ENCODE measurements at regions not wholly inside any gene's neighbourhood (a gene's known extent, or its start where the extent isn't known, plus 50 kb on each side); places are given as distances from the start of the nearest gene placed in this dataset.

GRCh38 chr15:48029642-48030041, 91.1 kb upstream of the SLC24A5 start:
- ATAC-seq, result no peak
- no peak for TF ChIP-seq CREB5 (CRISPR knock-in tag; IDR thresholded peaks at IDR 0.05; ENCODE audit: low read depth)
- no peak for TF ChIP-seq PPARA (CRISPR knock-in tag; IDR thresholded peaks at IDR 0.05; ENCODE audit: borderline replicate concordance)
- TF ChIP-seq ZFP3 (CRISPR knock-in tag; IDR thresholded peaks at IDR 0.05), result no peak
- TF ChIP-seq ARNTL (CRISPR knock-in tag; IDR thresholded peaks at IDR 0.05; ENCODE audit: borderline replicate concordance, low read depth), result no peak
- no peak for TF ChIP-seq CSRNP3 (CRISPR knock-in tag; IDR thresholded peaks at IDR 0.05)
- TF ChIP-seq ZNF565 (CRISPR knock-in tag; conservative IDR thresholded peaks at IDR 0.05; ENCODE audit: low read depth), result no peak
- TF ChIP-seq ZC3H10 (CRISPR knock-in tag; IDR thresholded peaks at IDR 0.05), result no peak
- TF ChIP-seq ZNF70 (CRISPR knock-in tag; IDR thresholded peaks at IDR 0.05), result no peak
- TF ChIP-seq ESRRG (CRISPR knock-in tag; IDR thresholded peaks at IDR 0.05), result no peak
- no peak for TF ChIP-seq GLIS3 (CRISPR knock-in tag; IDR thresholded peaks at IDR 0.05)
- no peak for TF ChIP-seq TCF4 (CRISPR knock-in tag; IDR thresholded peaks at IDR 0.05; ENCODE audit: borderline replicate concordance)

- no peak for ATAC-seq
- TF ChIP-seq ZNF70 (CRISPR knock-in tag; IDR thresholded peaks at IDR 0.05) (no peak), RARB (CRISPR knock-in tag; IDR thresholded peaks at IDR 0.05) (no peak), CSRNP3 (CRISPR knock-in tag; IDR thresholded peaks at IDR 0.05) (no peak), CREB5 (CRISPR knock-in tag; IDR thresholded peaks at IDR 0.05; ENCODE audit: low read depth) (no peak), ZFP30 (CRISPR knock-in tag; IDR thresholded peaks at IDR 0.05) (no peak), ZC3H10 (CRISPR knock-in tag; IDR thresholded peaks at IDR 0.05) (no peak), TCF4 (CRISPR knock-in tag; IDR thresholded peaks at IDR 0.05; ENCODE audit: borderline replicate concordance) (no peak)
These were observed 89.3 kb upstream of the SLC24A5 start for GRCh38 chr15:48031466-48031865.

- TF ChIP-seq ZNF565 (CRISPR knock-in tag; conservative IDR thresholded peaks at IDR 0.05; ENCODE audit: low read depth) (no peak), PATZ1 (CRISPR knock-in tag; IDR thresholded peaks at IDR 0.05; ENCODE audit: borderline replicate concordance) (no peak), RARB (CRISPR knock-in tag; IDR thresholded peaks at IDR 0.05) (no peak)
- ATAC-seq, result no peak
These were observed 88.8 kb upstream of the SLC24A5 start for GRCh38 chr15:48031973-48032372.

GRCh38 chr15:48032911-48033310, 87.9 kb upstream of the SLC24A5 start:
- no peak for TF ChIP-seq CSDC2 (CRISPR knock-in tag; IDR thresholded peaks at IDR 0.05)
- TF ChIP-seq SNAI2 (CRISPR knock-in tag; IDR thresholded peaks at IDR 0.05), result no peak
- TF ChIP-seq ZNF70 (CRISPR knock-in tag; IDR thresholded peaks at IDR 0.05), result no peak
- TF ChIP-seq POU6F1 (CRISPR knock-in tag; IDR thresholded peaks at IDR 0.05; ENCODE audit: borderline replicate concordance, low read depth), result no peak
- TF ChIP-seq PATZ1 (CRISPR knock-in tag; IDR thresholded peaks at IDR 0.05; ENCODE audit: borderline replicate concordance), result no peak
- TF ChIP-seq ISL1 (CRISPR knock-in tag; IDR thresholded peaks at IDR 0.05), result no peak
- ATAC-seq, result no peak

All from SK-N-SH treated with all-trans-retinoic acid at 6 μM for 48 hours (cell line).